Right lobe of liver (tissue), 4 donors: ENCODE measurements at regions not wholly inside any gene's neighbourhood (a gene's known extent, or its start where the extent isn't known, plus 50 kb on each side); places are given as distances from the start of the nearest gene placed in this dataset.

Experiments used
- POLR2A ChIP-seq: fragments of 450-650 bp; IDR thresholded peaks from one replicate; pipeline ENCODE4 v1.6.1; 2017; ENCODE audit warnings: antibody characterized with exemption, mild to moderate bottlenecking
- TF ChIP-seq, protein P1 (sequence below), 4 donors: fragments of 200-600 bp in 3 of 4; fragments of 450-650 bp in 1 of 4; IDR thresholded peaks; one replicate each; pipeline versions ENCODE4 v1.5.1 to v1.8.0; 2016 to 2022; ENCODE audit warnings: antibody characterized with exemption in 4 of 4, mild to moderate bottlenecking in 2 of 4
- donor health status: DM: no; HTN: no; CAD: no.
- donor health status: DM: no; HTN: no; CAD: no.
- donor health status: DM: no; HTN: yes; CAD: no.

GRCh38 chr13:75938811-75939560, 302.9 kb downstream of the LMO7 start:
- TF ChIP-seq POLR2A, result no peak
- TF ChIP-seq, protein P1, sequence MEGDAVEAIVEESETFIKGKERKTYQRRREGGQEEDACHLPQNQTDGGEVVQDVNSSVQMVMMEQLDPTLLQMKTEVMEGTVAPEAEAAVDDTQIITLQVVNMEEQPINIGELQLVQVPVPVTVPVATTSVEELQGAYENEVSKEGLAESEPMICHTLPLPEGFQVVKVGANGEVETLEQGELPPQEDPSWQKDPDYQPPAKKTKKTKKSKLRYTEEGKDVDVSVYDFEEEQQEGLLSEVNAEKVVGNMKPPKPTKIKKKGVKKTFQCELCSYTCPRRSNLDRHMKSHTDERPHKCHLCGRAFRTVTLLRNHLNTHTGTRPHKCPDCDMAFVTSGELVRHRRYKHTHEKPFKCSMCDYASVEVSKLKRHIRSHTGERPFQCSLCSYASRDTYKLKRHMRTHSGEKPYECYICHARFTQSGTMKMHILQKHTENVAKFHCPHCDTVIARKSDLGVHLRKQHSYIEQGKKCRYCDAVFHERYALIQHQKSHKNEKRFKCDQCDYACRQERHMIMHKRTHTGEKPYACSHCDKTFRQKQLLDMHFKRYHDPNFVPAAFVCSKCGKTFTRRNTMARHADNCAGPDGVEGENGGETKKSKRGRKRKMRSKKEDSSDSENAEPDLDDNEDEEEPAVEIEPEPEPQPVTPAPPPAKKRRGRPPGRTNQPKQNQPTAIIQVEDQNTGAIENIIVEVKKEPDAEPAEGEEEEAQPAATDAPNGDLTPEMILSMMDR (IDR thresholded peaks at IDR 0.05), result no peak
